ENCODE measurements at regions not wholly inside any gene's neighbourhood (a gene's known extent, or its start where the extent isn't known, plus 50 kb on each side); places are given as distances from the start of the nearest gene placed in this dataset.
"Not testable (repeated sequence)": the region's sequence is repeated elsewhere in the genome, so short reads cannot be mapped to it uniquely, and the experiment has no call there.

DNA sequence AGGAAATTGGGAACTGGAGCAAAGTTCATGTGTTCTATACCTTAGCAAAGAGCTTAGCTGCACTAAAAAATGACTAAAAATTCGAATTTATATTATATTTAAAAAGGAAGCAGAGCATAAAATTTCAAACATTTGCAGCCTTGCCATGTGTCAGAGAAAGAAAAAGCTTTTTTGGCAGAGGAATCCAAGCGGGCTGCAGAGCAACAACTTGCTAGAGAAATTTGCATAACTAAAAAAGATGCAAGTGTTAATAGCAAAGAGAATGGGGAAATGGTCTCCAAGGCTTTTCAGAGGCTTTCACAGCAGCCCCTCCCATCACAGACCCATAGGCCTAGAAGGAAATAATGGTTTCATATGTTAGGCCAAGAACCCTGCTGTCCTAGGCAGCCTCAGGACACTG is 1315.9 kb downstream of the DSC3 start:
- H2AFZ ChIP-seq (ENCODE audit: low read length), result no peak overlapping the region
- no peak for DNase-seq (ENCODE audit: low read depth in 2 of 2)
- no peaks in the 10 kb centered on the region for H3K36me3 ChIP-seq (ENCODE audit: control insufficient read depth, insufficient read depth, low read length)
- H3K9ac ChIP-seq (ENCODE audit: insufficient read depth, low read length), result no peak overlapping the region
- H3K79me2 ChIP-seq (ENCODE audit: control insufficient read depth, insufficient read depth, low read length), result no peaks in the 10 kb centered on the region
- TF ChIP-seq, protein P1, sequence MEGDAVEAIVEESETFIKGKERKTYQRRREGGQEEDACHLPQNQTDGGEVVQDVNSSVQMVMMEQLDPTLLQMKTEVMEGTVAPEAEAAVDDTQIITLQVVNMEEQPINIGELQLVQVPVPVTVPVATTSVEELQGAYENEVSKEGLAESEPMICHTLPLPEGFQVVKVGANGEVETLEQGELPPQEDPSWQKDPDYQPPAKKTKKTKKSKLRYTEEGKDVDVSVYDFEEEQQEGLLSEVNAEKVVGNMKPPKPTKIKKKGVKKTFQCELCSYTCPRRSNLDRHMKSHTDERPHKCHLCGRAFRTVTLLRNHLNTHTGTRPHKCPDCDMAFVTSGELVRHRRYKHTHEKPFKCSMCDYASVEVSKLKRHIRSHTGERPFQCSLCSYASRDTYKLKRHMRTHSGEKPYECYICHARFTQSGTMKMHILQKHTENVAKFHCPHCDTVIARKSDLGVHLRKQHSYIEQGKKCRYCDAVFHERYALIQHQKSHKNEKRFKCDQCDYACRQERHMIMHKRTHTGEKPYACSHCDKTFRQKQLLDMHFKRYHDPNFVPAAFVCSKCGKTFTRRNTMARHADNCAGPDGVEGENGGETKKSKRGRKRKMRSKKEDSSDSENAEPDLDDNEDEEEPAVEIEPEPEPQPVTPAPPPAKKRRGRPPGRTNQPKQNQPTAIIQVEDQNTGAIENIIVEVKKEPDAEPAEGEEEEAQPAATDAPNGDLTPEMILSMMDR (conservative IDR thresholded peaks at IDR 0.05 in 1 of 2, IDR thresholded peaks at IDR 0.05 in 1 of 2; ENCODE audit: low read depth in 1 of 2, low read length in 2 of 2), result no peak
- no peak for TF ChIP-seq EZH2 (IDR thresholded peaks at IDR 0.05; ENCODE audit: low read length, missing control alignments)
- no peaks in the 10 kb centered on the region for H3K9me3 ChIP-seq (ENCODE audit: control insufficient read depth, insufficient read depth, low read depth, low read length)
- H3K4me1 ChIP-seq (ENCODE audit: control insufficient read depth, extremely low read depth, insufficient read depth, low read length), result no peaks in the 10 kb centered on the region
- H3K27me3 ChIP-seq (ENCODE audit: control insufficient read depth, insufficient read depth, low read length), result no peaks in the 10 kb centered on the region
- H3K4me3 ChIP-seq (replicated peaks in 1 of 4; ENCODE audit: control extremely low read depth in 1 of 4, insufficient read depth in 1 of 4, low read depth in 3 of 4, low read length in 4 of 4), result no peak overlapping the region
- H3K4me2 ChIP-seq (ENCODE audit: extremely low read depth, insufficient read depth, low read length), result no peak overlapping the region
- no peak overlapping the region for H3K27ac ChIP-seq (ENCODE audit: insufficient read depth, low read length)
- no peaks in the 10 kb centered on the region for H4K20me1 ChIP-seq (ENCODE audit: control insufficient read depth, extremely low read depth, insufficient read depth, low read length)

DNA sequence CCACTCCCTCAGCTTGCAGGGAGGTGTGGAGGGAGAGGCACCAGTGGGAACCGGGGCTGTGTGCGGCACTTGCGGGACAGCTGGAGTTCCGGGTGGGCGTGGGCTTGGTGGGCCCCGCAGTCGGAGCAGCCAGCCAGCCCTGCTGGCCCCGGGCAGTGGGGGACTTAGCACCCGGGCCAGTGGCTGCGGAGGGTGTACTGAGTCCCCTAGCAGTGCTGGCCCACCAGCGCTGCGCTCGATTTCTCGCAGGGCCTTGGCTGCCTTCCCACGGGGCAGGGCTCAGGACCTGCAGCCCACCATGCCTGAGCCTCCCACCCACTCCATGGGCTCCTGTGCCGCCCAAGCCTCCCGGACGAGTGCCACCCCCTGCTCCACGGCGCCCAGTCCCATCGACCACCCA is 1319.1 kb downstream of the DSC3 start:
- not testable (repeated sequence) for H3K36me3 ChIP-seq (ENCODE audit: control insufficient read depth, insufficient read depth, low read length); H3K4me3 ChIP-seq (replicated peaks in 1 of 4; ENCODE audit: control extremely low read depth in 1 of 4, insufficient read depth in 1 of 4, low read depth in 3 of 4, low read length in 4 of 4); H3K4me2 ChIP-seq (ENCODE audit: extremely low read depth, insufficient read depth, low read length); H3K27ac ChIP-seq (ENCODE audit: insufficient read depth, low read length); H3K4me1 ChIP-seq (ENCODE audit: control insufficient read depth, extremely low read depth, insufficient read depth, low read length); H3K9ac ChIP-seq (ENCODE audit: insufficient read depth, low read length); H2AFZ ChIP-seq (ENCODE audit: low read length); DNase-seq (ENCODE audit: low read depth in 2 of 2); H3K9me3 ChIP-seq (ENCODE audit: control insufficient read depth, insufficient read depth, low read depth, low read length); H3K27me3 ChIP-seq (ENCODE audit: control insufficient read depth, insufficient read depth, low read length); H3K79me2 ChIP-seq (ENCODE audit: control insufficient read depth, insufficient read depth, low read length); H4K20me1 ChIP-seq (ENCODE audit: control insufficient read depth, extremely low read depth, insufficient read depth, low read length)

DNA sequence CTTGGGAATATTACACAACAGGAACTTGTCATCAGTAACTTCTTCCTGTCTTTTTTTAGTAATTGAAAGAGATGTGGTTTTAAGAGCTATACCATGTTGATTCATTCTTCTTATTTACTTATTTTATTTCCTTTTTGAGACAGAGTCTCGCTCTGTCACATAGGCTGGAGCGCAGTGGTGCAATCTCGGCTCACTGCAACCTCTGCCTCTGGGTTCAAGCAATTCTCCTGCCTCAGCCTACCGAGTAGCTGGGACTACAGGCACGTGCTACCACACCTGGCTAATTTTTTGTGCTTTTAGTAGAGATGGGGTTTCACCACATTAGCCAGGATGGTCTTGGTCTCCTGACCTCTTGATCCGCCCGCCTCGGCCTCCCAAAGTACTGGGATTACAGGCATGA is 1326.6 kb downstream of the DSC3 start:
- H3K9me3 ChIP-seq (ENCODE audit: control insufficient read depth, insufficient read depth, low read depth, low read length); DNase-seq (ENCODE audit: low read depth in 2 of 2); H4K20me1 ChIP-seq (ENCODE audit: control insufficient read depth, extremely low read depth, insufficient read depth, low read length); H3K27me3 ChIP-seq (ENCODE audit: control insufficient read depth, insufficient read depth, low read length); H3K36me3 ChIP-seq (ENCODE audit: control insufficient read depth, insufficient read depth, low read length); H2AFZ ChIP-seq (ENCODE audit: low read length); H3K4me1 ChIP-seq (ENCODE audit: control insufficient read depth, extremely low read depth, insufficient read depth, low read length); H3K79me2 ChIP-seq (ENCODE audit: control insufficient read depth, insufficient read depth, low read length); H3K27ac ChIP-seq (ENCODE audit: insufficient read depth, low read length); H3K4me3 ChIP-seq (replicated peaks in 1 of 4; ENCODE audit: control extremely low read depth in 1 of 4, insufficient read depth in 1 of 4, low read depth in 3 of 4, low read length in 4 of 4); H3K4me2 ChIP-seq (ENCODE audit: extremely low read depth, insufficient read depth, low read length); H3K9ac ChIP-seq (ENCODE audit: insufficient read depth, low read length): not testable (repeated sequence)

DNA sequence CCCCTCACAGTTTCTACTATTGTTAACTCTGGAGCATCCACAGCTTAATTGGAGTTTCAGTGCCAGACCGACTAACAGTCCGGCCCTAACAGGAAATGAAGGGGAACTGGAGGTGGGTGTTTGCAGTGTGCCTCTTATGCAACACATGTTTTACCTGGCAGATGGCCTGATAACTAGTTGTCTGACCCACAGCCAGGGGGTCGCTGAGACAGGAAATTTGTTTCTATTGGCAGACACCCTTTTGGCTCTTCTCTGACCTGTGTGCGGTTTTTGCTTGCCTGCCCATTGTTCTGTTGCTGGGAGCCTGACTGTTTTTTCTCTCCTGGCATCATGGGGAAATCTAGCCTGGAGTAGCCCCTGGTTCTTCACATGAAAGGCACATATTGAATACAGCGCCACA is 1329.8 kb downstream of the DSC3 start:
- peak in 1 of 2 donors; percentile 55 for DNase-seq (ENCODE audit: low read depth in 2 of 2)
- Histone ChIP-seq H3K27me3 (ENCODE audit: control insufficient read depth, insufficient read depth, low read length) (no peaks in the 10 kb centered on the region), H3K9me3 (ENCODE audit: control insufficient read depth, insufficient read depth, low read depth, low read length) (no peaks in the 10 kb centered on the region), H3K4me2 (ENCODE audit: extremely low read depth, insufficient read depth, low read length) (no peak overlapping the region), H2AFZ (ENCODE audit: low read length) (no peak overlapping the region), H3K27ac (ENCODE audit: insufficient read depth, low read length) (no peak overlapping the region), H3K36me3 (ENCODE audit: control insufficient read depth, insufficient read depth, low read length) (no peaks in the 10 kb centered on the region), H3K79me2 (ENCODE audit: control insufficient read depth, insufficient read depth, low read length) (no peaks in the 10 kb centered on the region), H3K4me3 (replicated peaks in 1 of 4; ENCODE audit: control extremely low read depth in 1 of 4, insufficient read depth in 1 of 4, low read depth in 3 of 4, low read length in 4 of 4) (no peak overlapping the region), H4K20me1 (ENCODE audit: control insufficient read depth, extremely low read depth, insufficient read depth, low read length) (no peaks in the 10 kb centered on the region), H3K9ac (ENCODE audit: insufficient read depth, low read length) (no peak overlapping the region), H3K4me1 (ENCODE audit: control insufficient read depth, extremely low read depth, insufficient read depth, low read length) (no peaks in the 10 kb centered on the region)
- no peak for TF ChIP-seq EZH2 (IDR thresholded peaks at IDR 0.05; ENCODE audit: low read length, missing control alignments)
- TF ChIP-seq, protein P1 (conservative IDR thresholded peaks at IDR 0.05 in 1 of 2, IDR thresholded peaks at IDR 0.05 in 1 of 2; ENCODE audit: low read depth in 1 of 2, low read length in 2 of 2), result no peak

Data from fibroblast of lung (primary cell).